Gastrocnemius medialis (tissue), 4 donors: ENCODE measurements at regions not wholly inside any gene's neighbourhood (a gene's known extent, or its start where the extent isn't known, plus 50 kb on each side); places are given as distances from the start of the nearest gene placed in this dataset.

Experiments
- CTCF ChIP-seq, 5 experiments: fragments of 450-650 bp in 3 of 5; fragments of 200-600 bp in 2 of 5; sonication (generic) in 2 of 5; IDR thresholded peaks in 4 of 5; conservative IDR thresholded peaks in 1 of 5; 1 replicate in 4 of 5; 2 replicates in 1 of 5; pipeline ENCODE4 v1.5.1; 2016 to 2019; ENCODE audit warnings: antibody characterized with exemption in 5 of 5, mild to moderate bottlenecking in 3 of 5, moderate library complexity in 3 of 5
- POLR2A ChIP-seq, 2 donors: fragments of 450-650 bp; IDR thresholded peaks; one replicate each; pipeline ENCODE4 v1.6.1; 2017; ENCODE audit warnings: antibody characterized with exemption in 2 of 2, mild to moderate bottlenecking in 2 of 2, moderate library complexity in 2 of 2

GRCh38 chr10:131451407-131452015 is 140.0 kb upstream of the TCERG1L start:
- TF ChIP-seq CTCF (IDR thresholded peaks at IDR 0.05 in 4 of 5, conservative IDR thresholded peaks at IDR 0.05 in 1 of 5) (no peak), POLR2A (IDR thresholded peaks at IDR 0.05) (no peak)
